ENCODE measurements at regions not wholly inside any gene's neighbourhood (a gene's known extent, or its start where the extent isn't known, plus 50 kb on each side); places are given as distances from the start of the nearest gene placed in this dataset.
A peak's percentile ranks its signal among the peaks of the same experiment; 100 is the strongest.
"Not testable (repeated sequence)": the region's sequence is repeated elsewhere in the genome, so short reads cannot be mapped to it uniquely, and the experiment has no call there.

DNA sequence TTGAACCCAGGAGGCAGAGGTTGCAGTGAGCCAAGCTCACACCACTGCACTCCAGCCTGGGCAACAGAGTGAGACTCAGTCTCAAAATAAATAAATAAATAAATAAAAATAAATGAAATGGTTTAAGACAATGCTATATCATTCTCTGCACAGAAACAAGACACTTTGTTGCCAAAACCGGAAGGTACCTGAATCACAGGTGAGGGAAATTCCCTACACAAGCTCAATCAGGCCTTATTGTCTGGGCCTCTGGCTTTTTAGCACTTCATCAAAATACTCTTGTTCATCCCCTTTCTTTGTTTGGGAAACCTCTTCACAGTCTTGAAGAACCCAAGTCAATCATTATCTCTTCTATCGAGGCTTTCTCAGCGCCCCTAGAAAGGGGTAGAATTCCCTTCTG is 166.1 kb upstream of the NPSR1 start:
- DNase-seq = no peak

DNA sequence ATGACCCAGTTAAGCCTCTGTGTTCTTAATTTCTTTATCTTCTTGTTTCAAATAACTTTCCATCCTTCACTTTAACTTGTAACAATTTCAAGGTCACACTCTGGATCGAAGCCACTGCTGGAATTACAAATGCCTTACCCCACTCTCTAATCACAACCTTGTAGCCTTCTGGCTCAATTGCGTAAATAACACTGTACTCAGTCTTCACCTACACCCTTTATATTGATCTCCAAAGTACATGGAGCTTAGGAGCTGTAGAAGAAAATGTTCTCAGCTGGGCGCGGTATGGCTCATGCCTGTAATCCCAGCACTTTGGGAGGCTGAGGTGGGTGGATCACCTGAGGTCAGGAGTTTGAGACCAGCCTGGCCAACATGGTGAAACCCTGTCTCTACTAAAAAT is 164.3 kb upstream of the NPSR1 start:
- DNase-seq = no peak

DNA sequence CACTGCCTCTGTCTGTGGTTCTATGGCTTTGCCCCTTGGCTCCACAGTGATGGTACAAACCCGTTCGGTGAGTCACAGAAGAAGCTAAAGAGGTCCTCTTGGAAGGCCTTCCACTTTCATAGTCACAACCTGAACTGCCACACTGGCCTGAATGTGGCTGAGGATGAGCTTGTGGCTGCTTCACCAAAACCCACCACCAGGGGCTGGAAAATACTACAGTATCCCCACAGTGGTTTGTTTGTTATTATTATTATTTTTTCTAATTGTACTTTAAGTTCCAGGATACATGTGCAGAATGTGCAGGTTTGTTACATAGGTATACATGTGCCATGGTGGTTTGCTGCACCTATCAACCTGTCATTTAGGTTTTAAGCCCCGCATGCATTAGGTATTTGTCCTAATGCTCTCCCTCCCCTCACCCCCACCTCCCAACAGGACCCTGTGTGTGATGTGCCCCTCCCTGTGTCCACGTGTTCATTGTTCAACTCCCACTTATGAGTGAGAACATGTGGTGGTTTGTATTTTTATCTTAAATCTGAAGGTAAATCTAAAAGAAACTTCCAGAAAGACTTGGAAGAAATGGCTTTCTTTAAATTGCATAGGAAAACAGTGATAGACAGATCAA is 160.8 kb upstream of the NPSR1 start:
- DNase-seq = no peak

DNA sequence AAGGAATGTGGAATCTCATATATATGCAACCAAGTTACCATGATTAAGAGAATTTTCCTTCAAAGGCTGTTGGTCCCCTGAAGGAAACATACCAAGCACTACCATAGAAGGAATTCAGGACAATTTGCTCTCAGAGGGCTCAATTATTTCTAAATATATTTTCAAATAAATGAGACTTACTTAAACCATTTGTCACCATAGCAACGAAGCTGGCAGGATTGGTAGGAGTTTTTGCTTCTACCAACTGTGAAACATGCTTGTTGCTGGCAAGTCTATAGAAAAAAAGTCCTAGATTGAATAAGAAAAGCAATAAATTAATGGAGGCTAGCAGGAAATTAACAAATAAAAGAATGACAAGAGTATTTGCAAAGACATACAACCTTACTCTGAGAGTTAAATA is 156.9 kb upstream of the NPSR1 start:
- DNase-seq = no peak

DNA sequence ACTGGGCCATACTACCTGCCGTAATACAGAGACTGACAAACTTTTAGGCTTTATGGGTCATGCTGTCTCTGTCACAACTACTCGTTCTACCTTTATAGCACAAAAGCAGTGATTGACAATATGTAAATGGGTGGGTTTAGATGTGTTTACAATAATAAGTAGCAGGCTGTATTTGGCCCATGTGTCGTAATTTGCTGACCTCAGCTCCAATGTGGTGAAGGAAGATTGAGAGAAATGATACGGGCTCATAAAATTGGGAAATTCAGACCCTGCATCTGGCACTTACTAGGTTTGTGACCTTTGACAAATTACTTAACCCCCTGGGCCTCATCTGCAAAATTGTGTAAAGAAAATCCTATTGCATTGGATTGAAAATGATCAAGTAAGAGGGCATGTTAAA is 150.8 kb upstream of the NPSR1 start:
- no peak for DNase-seq

DNA sequence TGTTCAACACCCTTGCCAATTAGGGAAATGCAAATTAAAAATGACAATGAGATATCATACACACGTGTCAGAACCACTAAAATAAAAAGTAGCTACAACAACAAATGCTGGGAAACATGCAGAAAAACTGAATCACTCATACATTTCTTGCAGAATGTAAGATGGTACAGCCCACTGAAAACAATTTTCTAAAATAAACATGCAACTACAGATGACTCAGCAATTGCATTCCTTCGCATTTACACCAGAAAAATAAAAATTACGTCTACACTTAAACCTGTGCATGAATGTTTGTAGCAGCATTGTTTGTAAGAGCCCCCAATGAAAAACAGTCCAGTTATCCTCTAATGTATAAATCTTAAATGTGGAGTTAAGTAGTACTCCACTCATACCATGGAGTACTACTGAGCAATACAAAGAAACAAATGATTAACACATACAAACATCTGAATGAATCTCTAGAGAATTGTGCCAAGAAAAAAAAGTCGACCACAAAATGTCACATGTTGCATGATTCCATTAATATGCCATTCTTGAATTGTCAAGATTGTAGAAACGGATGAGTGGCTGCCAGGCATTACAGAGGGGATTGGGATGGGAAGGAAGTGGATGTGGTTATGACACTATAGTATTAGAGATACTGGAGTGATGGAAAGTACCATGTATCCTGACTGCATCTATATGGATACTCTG is 134.6 kb upstream of the NPSR1 start:
- no peak for DNase-seq

DNA sequence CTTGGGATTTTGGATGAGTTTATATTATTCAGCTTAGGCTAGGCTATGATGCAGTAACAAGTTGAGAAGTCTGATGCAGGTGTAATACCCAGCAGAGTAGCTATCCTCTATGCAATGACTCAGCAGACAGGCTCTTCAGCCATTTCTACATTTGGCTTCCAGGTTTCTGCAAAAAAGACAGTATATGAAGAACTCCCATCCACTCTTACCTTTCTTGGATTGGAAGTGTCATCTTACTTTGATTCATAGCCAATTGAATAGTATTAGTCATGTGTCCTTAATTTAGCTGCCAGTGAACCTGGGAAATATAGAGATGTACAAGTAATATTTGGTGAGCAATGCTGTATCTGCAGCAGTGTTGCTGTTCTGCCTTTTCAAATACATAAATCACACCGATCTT is 127.8 kb upstream of the NPSR1 start:
- DNase-seq = no peak

DNA sequence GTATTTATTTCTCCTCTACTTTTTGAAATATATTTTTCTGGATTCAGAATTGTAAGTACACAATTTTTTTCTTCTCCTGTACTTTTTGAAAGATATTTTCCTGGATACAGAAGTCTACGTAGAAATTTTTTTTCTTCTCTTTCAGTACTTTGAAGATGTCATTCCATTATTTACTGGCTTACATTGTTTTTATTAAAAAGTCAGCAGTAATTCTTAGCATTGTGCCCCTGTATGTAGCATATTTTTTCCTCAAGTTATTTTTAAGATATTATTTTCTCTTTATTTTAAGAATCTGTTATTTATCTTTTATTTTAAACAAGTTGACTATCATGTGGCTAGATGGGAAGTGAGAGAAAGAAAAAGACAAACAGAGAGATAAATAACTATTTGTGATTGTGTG is 119.0 kb upstream of the NPSR1 start:
- no peak for DNase-seq

DNA sequence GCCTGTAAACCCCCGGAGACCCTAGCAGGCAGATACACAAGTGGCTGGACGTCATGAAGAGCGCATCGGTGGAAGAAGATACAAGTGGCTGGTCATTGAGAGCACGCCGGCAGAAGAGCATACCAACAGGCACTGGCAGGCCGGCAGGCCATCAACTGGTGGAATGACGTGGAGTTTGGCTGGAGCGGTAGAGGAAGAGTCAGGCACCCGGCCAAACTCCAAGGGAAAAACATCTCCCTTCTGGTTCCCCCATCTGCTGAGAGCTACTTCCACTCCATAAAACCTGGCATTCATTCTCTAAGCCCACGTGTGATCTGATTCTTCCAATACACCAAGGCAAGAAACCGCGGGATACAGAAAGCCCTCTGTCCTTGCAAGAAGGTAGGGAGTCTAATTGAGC is 113.4 kb upstream of the NPSR1 start:
- DNase-seq = peak; percentile 77 to 91

DNA sequence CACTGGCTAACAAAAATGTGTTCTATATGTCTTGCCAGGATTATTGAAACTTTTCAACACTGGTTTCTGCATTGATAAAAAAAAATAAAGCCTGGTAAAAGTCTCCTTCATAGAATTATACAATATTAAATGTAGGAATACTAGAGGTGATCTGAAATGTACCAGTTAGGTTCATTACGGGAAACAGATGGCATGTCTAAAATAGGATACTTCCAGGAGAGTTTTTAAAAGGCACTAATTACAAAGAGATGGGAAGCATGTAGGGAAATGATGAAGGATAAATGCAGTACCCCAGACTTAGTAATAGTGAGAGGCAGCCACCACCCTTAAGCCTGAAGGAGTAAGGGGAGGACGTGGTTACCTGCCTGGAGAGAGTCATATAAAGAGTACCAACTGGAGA is 107.0 kb upstream of the NPSR1 start:
- no peak for DNase-seq

DNA sequence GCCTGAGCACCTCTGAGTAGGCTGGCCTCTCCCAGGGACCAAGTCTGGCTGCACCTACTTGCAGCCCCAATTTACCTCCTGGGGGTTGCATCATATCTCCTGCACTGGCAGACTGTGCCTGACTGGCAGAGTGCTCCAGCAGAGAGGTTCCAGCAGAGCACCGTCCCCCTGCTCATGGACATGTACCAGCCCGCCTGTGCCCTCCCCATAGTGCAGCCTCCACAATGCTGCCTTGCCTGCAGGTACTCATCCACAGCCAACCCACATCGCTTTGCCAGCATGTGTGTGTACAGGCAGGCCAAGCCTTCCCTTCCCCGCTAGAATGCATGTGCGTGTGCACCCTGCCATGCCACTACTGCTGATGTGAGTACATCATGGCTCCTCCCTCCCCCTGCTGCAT is 105.5 kb upstream of the NPSR1 start:
- DNase-seq = no peak

DNA sequence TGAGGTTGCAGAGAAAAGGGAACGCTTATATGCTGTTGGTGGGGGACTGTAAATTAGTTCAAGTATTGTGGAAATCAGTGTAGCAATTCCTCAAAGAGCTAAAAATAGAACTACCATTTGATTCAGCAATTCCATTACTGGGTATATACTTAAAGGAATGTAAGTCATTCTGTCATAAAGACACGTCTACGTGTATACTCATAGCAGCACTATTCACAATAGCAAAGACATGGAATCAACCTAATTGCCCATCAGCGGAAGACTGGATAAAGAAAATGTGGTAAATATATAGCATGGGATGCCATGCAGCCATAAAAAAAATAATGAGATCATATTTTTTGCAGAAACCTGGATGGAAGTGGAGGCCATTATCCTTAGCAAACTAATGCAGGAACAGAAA is 100.0 kb upstream of the NPSR1 start:
- no peak for DNase-seq

DNA sequence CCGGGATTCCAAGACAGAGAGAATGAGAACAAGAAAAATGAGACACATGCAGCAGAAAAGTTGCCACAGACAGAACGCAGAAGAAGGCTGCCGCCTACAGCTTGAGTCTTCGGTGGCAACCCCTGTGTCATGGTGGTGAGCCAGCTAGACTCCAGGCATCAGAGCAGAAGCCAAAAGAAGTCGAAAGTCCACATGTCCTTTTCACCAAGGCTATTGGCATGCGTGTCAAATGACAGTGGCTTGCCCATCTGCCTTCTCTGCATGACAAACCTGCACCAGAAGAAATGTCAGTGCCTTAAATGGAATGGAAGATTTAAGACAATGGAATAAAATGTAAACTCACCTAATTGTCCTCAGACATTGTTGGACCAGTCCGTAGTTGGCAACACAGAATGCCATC is 93.9 kb upstream of the NPSR1 start:
- DNase-seq = peak; percentile 71 to 89

DNA sequence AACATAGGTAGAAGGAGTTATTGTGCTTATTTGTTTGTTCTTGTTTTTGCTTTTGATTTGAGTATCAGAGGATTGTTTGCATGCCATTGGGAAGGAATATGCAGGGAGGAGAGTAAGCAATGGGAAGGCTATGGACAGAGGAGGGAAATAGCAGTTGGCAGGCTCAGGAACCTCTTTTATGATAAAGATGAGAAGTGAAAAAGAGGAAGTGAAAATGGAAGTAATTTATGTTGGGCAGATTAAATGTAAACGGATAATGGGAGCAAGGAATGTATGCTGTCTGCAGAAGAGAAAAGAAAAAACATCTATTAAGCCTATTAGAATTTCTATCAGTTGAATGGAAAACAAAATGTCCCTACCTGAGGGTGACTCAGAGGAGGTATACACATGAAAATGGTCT is 90.1 kb upstream of the NPSR1 start:
- no peak for DNase-seq

DNA sequence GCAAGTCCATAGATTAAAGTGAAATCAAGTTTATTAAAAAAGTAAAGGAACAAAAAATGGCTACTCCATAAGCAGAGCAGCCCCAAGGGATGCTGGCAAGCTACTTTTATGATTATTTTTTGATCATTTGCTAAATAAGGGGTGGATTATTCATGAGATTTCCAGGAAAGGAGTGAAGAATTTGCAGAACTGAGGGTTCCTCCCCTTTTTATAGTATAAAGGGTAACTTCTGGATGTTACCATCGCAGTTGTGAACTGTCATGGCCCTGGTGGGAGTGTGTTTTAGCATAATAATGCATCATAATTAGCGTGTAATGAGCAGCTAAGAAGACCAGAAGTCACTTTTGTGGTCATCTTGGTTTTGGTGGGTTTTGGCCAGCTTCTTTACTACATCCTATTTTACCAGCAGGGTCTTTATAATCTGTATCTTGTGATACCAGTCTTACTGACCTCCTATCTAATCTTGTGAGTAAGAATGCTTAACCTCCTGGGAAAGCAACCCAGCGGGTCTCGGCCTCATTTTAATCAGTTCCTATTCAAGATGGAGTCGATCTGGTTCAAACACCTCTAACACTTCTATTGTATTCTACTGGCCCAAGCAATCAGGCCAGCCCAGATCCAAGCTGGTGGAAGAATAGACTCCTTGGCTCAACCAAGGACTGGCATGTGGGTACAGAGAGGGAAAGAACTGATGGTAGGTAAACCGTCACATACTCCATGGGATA is 87.9 kb upstream of the NPSR1 start:
- no peak for DNase-seq

DNA sequence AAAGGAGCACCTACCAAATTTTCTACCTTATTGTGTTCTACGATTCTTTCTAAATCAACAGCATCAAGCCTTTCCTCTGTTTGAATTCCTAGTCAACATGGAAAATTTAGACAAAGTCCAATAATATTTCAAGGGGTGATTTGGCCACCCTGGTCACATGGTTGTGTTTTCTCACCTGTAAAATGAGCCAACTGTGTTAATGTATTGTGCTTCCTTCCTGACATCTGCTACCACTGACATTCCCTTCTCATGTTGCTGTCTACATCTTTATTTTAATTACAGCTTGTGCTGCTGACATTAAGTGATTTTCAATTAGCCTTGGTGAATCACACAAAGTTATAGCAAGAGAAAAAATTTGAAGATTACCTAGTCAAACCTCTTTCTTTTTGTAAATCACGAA is 83.0 kb upstream of the NPSR1 start:
- DNase-seq = no peak

DNA sequence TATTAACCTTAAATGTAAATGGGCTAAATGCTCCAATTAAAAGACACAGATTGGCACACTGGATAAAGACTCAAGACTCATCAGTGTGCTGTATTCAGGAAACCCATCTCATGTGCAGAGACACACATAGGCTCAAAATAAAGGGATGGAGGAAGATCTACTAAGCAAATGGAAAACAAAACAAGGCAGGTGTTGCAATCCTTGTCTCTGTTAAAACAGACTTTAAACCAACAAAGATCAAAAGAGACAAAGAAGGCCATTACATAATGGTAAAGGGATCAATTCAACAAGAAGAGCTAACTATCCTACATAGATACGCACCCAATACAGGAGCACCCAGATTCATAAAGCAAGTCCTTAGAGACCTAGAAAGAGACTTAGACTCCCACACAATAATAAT is 80.1 kb upstream of the NPSR1 start:
- DNase-seq = not testable (repeated sequence)

DNA sequence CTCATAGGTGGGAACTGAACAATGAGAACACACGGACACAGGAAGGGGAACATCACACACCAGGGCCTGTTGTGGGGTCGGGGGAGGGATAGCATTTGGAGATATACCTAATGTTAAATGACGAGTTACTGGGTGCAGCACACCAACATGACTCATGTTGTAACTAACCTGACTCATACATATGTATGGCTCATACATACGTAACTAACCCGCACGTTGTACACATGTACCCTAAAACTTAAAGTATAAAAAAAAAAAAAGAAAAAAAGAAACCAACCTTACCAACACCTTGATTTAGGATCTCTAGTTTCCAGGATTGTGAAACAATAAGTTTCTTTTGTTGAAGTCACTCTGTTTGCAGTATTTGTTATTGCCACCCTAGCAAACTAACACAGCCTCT is 76.3 kb upstream of the NPSR1 start:
- DNase-seq = not testable (repeated sequence)

DNA sequence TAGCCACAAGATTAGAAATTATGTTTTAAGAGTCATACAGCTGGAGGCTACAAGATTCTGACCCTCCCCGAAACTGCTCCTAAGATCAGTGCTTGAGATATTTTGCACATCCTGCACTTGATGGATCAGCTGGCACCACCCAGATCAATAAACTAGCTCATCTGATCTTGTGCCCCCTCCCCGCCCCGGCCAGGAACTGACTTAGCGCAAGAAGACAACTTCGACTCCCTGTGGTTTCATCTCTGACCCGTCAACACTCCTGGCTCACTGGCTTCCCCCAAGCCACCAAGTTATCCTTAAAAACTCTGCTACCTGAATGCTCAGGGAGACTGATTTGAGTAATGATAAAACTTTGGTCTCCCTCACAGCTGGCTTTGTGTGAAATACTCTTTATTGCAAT is 73.5 kb upstream of the NPSR1 start:
- no peak for DNase-seq

DNA sequence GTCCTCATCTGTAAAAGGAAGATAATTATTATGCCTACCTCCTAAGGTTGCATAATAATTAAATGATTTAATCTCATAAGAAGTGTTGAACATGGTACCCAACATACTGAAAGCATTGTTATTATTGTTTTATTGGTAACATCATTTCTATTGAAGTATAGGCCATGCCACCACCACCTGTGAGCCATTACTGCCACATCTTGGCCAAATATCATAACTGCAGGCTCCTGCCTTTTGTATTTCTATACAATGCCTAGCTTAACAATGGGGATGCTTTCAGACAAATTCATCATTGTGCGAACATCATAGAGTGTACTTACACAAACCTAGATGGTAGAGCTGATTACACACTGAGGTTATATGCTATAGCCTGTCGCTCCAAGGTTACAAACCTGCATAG is 61.1 kb upstream of the NPSR1 start:
- DNase-seq = no peak

DNA sequence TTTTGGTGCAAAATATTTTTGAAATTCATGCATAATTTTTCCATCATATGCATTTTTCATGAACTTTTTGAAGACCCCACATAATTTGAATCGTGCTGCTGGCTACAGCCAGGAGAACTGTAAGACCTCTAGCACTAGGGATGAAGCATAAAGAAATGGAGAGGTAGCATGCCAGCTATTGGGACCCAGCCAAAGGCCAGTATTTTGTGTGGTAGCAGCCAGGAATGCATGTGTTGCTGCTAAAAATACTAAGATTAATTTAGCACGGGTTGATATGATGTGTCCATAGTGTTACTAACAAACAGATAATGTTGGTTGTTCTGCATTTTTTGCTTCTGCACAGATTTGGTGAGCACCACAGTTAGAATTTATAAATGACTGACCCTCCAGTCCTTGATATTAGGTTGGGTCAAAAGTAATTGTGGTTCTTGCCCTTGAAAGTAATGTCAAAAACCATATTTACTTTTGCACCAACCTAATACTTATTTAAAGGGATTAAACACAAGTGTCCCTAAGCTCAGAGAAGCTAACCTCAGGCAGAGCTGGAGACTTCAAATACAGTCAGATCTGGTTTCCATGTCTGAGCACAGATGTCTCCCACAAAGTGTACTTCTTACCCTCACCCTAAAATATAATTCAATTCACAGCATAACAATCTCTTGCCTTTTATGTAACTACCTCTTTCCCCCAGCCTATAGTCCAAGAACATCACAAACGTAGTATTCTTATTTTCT is 54.1 kb upstream of the NPSR1 start:
- no peak for DNase-seq
